ENCODE measurements at regions not wholly inside any gene's neighbourhood (a gene's known extent, or its start where the extent isn't known, plus 50 kb on each side); places are given as distances from the start of the nearest gene placed in this dataset.

DNA sequence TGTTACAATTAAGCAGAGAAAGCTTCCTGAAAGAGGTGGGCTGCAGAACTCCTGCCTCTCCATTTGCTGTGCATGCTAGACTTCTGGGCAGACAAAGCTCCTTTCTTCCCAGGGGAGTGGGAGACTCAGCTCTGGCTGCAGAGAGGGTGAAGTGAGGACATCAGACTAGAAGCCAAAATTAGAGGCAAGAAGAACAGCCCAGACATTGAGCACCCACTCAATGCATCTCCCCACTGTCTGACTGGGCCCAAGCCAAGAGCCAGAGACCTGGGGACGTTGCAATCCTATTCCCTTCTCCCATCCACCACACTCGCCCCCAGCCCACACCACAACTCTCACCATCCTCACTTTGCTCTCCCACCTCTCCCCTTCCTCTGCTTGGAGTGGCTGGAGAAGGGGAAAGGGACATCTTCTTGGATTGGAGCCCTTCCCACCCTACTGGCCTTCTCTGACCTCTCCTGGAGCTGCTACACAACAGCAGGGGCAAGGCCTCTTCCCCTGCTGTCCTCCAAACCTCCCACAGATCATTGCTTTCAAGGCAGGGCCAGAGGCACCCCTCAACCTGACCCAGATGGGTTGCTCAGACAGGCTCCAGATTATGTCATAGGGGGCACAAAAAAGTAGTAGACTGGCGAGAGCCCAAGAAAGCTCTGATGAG is 477.7 kb upstream of the CADM1 start:
- TF ChIP-seq EZH2phosphoT487 (IDR thresholded peaks at IDR 0.05; ENCODE audit: borderline replicate concordance, low read length), result no peak
- TF ChIP-seq CTCF (IDR thresholded peaks at IDR 0.05; ENCODE audit: low read depth, low read length, poor library complexity, severe bottlenecking), result no peak

Measured in DOHH2 (cell line).